ENCODE measurements at regions not wholly inside any gene's neighbourhood (a gene's known extent, or its start where the extent isn't known, plus 50 kb on each side); places are given as distances from the start of the nearest gene placed in this dataset.

- H3K36me3 Mint-ChIP-seq (ENCODE audit: insufficient read depth in 1 of 3, low read depth in 3 of 3): no peaks in the 10 kb centered on the region; a peak in 1 of 7 replicates
- Histone ChIP-seq H3K23me2 (ENCODE audit: insufficient read length, low read depth, low read length, poor library complexity, severe bottlenecking) (no peaks in the 10 kb centered on the region), H3K79me2 (ENCODE audit: insufficient read depth, low read length) (no peaks in the 10 kb centered on the region), H3K18ac (ENCODE audit: insufficient read length, low read depth, low read length) (no peak overlapping the region), H2BK12ac (ENCODE audit: insufficient read length, low read depth, low read length) (no peak overlapping the region), H4K8ac (replicated peaks; ENCODE audit: insufficient read length, low read depth, low read length) (no peak overlapping the region), H2AK5ac (ENCODE audit: insufficient read length, low read length) (no peak overlapping the region), H4K91ac (ENCODE audit: insufficient read length, low read depth, low read length) (no peak overlapping the region), H2BK5ac (ENCODE audit: insufficient read length, low read length) (no peak overlapping the region), H3K14ac (ENCODE audit: insufficient read depth, low read length) (no peak overlapping the region), H3K9me3 (ENCODE audit: control insufficient read depth, low read depth, low read length) (no peaks in the 10 kb centered on the region), H4K5ac (ENCODE audit: insufficient read length, low read depth, low read length) (no peak overlapping the region), H2AFZ (ENCODE audit: low read length) (no peak overlapping the region), H4K20me1 (ENCODE audit: control insufficient read depth, insufficient read depth, insufficient read length) (no peaks in the 10 kb centered on the region), H3K56ac (ENCODE audit: insufficient read length, low read depth, low read length) (no peak overlapping the region), H3K9ac (ENCODE audit: extremely low read depth, insufficient read length, low read length) (no peak overlapping the region), H3K27ac (ENCODE audit: insufficient read length, low read depth, low read length) (no peak overlapping the region), H3T11ph (ENCODE audit: low read length) (no peak overlapping the region), H2BK20ac (ENCODE audit: low read depth, low read length, poor library complexity, severe bottlenecking) (no peak overlapping the region), H3K23ac (ENCODE audit: insufficient read length, low read depth, low read length) (no peak overlapping the region), H3K4me1 (ENCODE audit: insufficient read depth, low read length) (no peaks in the 10 kb centered on the region), H2BK15ac (ENCODE audit: low read depth, low read length) (no peak overlapping the region), H3K27me3 (ENCODE audit: insufficient read depth, low read length) (no peaks in the 10 kb centered on the region), H3K79me1 (ENCODE audit: insufficient read depth, low read depth, low read length, poor library complexity, severe bottlenecking) (no peaks in the 10 kb centered on the region), H3K4ac (ENCODE audit: low read depth, low read length) (no peak overlapping the region), H3K4me2 (ENCODE audit: insufficient read depth, insufficient read length, low read length) (no peak overlapping the region), H2BK120ac (ENCODE audit: low read depth, low read length, poor library complexity, severe bottlenecking) (no peak overlapping the region)
- no peak for TF ChIP-seq CTCF (conservative IDR thresholded peaks at IDR 0.05)
- H3K4me3 Mint-ChIP-seq: no peak overlapping the region
- H3K27ac Mint-ChIP-seq: no peak overlapping the region
- peaks cover 0 to 3% of the 10 kb centered on the region in 2 experiments; a peak in 1 of 5 replicates for H3K9me3 Mint-ChIP-seq
- H3K27me3 Mint-ChIP-seq (ENCODE audit: low read depth): no peaks in the 10 kb centered on the region
- WGBS (ENCODE audit: extremely low coverage, insufficient read length, low lambda C conversion rate): no CpG with 5 or more reads among the region's 3 CpGs
- H3K4me1 Mint-ChIP-seq: peaks cover 3% of the 10 kb centered on the region in 2 experiments; a peak in 2 of 4 replicates
- no peak for DNase-seq
These were observed 307.4 kb upstream of the DPPA4 start for GRCh38 chr3:109644746-109645145.

Measured in H9 (cell line).